Omental fat pad (tissue), 3 donors: ENCODE measurements at regions not wholly inside any gene's neighbourhood (a gene's known extent, or its start where the extent isn't known, plus 50 kb on each side); places are given as distances from the start of the nearest gene placed in this dataset.

ENCODE experiments used
- ATAC-seq: fragments of 150-250 bp; one replicate; pipeline ENCODE4 v1.9.1; 2016; ENCODE audit warnings: mild to moderate bottlenecking, moderate library complexity; ENCODE audit not compliant: low FRiP score
- DNase-seq: peaks from one replicate; pipeline ENCODE4 v3.0.0-alpha.2; 2019; ENCODE audit warnings: low spot score
- TF ChIP-seq, protein P1 (sequence below), 3 donors: fragments of 450-650 bp; IDR thresholded peaks; one replicate each; pipeline ENCODE4 v1.5.1; 2016 to 2017; ENCODE audit warnings: antibody characterized with exemption in 3 of 3, mild to moderate bottlenecking in 3 of 3, moderate library complexity in 2 of 3

DNA sequence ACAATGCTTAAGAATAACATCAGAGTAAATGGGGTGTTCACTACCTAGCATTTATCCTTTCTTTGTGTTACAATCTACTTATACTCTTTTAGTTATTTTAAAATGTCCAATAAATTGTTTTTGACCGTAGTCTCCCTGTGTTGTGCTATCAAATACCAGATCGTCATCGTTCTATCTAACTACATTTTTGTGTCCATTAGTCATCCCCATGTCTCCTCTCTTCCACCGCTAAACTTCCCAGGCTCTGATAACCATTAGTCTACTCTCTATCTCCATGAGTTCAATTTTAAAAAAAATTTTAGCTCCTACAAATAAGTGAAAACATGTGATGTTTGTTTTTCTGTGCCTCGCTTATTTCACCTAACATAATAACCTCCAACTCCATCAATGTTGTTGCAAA, 381.9 kb downstream of the PRDM5 start:
- DNase-seq (no peak), ATAC-seq (no peak)
- TF ChIP-seq, protein P1, sequence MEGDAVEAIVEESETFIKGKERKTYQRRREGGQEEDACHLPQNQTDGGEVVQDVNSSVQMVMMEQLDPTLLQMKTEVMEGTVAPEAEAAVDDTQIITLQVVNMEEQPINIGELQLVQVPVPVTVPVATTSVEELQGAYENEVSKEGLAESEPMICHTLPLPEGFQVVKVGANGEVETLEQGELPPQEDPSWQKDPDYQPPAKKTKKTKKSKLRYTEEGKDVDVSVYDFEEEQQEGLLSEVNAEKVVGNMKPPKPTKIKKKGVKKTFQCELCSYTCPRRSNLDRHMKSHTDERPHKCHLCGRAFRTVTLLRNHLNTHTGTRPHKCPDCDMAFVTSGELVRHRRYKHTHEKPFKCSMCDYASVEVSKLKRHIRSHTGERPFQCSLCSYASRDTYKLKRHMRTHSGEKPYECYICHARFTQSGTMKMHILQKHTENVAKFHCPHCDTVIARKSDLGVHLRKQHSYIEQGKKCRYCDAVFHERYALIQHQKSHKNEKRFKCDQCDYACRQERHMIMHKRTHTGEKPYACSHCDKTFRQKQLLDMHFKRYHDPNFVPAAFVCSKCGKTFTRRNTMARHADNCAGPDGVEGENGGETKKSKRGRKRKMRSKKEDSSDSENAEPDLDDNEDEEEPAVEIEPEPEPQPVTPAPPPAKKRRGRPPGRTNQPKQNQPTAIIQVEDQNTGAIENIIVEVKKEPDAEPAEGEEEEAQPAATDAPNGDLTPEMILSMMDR (IDR thresholded peaks at IDR 0.05): no peak

DNA sequence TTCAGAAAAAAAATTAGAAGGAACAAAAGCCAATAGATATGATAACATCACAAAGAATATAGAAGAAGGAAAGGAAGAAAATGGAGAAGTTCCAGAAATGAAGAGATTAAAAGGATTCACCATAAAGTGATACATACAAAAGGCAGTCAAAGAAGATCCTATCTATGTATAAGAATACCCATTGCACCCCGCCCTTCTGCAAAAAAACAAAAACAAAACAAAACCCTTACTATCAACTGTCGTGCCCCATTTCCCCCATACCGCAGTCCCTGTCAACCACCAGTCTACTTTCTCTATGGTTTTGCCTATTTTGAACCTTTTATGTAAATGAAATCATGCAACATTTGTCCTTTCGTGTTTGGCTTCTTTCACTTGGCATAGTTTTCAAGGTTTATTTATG, 385.6 kb downstream of the PRDM5 start:
- no peak for ATAC-seq
- no peak for DNase-seq
- TF ChIP-seq, protein P1 (IDR thresholded peaks at IDR 0.05): no peak

DNA sequence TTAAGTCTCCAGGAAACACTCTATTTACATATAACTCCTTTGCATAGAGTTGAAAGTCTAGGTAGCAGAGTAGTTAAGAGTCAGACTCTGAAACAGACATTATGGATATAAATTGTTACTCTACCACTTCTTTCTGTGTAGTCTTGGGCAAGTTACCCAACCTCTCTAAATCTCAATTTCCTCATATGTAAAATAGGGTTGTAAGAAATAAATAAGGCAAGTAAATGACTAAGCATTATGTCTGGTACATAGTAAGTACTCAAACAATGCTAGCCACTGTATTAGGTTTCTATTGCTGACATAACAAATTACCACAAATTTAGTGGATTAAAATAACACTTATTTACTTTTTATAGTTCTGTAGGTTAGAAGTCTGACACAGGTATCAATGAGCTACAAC, 394.1 kb downstream of the PRDM5 start:
- no peak for DNase-seq
- TF ChIP-seq, protein P1 (IDR thresholded peaks at IDR 0.05): no peak
- no peak for ATAC-seq

DNA sequence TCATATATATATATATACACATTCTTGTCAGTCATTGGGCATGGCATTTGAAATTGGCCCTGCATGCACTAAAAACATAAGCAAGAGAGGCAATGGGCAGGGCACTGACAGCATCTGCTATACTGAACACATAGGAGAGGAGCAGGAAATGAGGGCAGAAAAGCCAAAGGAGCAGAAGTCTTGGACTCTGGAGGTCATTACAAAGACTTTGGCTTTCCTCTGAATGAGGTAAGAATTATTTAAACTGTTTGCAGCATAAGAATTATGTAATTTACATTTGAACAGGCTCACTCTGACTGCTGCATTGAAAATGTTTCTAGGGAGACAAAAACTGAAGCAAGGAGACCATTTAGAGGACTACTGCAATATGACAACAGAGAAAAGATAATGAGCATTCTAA, 396.5 kb downstream of the PRDM5 start:
- TF ChIP-seq, protein P1 (IDR thresholded peaks at IDR 0.05): no peak
- ATAC-seq: no peak
- DNase-seq: no peak

DNA sequence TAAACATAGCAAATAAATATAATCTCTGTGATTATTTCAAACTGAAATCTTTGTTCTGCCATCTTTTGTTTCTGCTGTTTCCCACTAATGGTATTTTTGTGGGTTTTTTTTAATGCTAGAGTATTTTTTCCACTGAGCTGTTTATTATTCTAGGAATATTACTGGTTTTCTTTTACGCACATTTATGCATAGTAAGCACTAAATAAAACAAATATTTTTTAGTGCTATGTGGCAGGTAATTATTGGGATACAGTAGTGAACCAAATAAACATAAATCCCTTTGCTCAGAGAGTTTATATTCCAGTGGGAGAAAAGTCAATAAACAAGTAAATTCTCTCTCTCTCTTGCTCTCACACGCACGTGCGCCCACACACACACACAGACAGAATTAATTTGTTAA, 397.4 kb downstream of the PRDM5 start:
- ATAC-seq (no peak), DNase-seq (no peak)
- TF ChIP-seq, protein P1 (IDR thresholded peaks at IDR 0.05): no peak

DNA sequence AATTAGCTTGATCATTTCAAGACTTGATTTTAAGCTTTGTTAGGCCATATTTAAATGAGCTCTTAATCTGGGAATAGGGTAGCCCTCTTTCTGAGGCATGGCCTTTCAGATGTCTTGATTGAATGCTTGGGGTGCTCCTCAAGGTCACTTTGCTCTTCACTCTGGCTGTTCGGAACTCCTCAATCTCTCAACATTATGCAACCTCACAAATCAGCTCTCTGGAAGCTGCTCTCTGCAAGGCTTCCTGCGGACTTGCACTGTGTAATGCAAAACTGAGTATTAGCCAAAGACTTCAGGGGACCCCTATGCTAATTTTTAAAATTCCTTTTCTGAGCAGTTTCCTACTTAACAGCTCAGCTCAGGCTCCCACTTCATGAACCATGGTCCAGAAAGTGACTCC, 398.3 kb downstream of the PRDM5 start:
- DNase-seq: no peak
- no peak for ATAC-seq
- TF ChIP-seq, protein P1 (IDR thresholded peaks at IDR 0.05): no peak

DNA sequence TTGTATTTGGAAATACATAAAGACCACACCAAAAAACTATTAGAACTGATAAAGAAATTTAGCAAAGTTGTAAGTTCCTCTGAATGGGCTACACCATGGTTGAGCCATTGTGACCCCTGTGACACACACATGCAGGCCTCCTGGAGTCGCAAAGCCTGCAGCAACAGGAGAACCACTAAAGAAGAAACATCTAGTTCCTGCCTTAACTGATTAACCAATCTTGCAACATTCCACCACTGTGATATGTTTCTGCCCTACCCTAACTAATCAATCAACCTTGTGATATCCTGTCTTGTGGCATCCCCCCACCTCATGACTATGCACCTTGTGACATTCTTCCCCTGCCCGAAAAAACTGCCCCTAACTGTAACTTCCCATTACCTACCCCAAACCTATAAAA, 401.8 kb downstream of the PRDM5 start:
- TF ChIP-seq, protein P1 (IDR thresholded peaks at IDR 0.05): no peak
- no peak for ATAC-seq
- DNase-seq: no peak
